ENCODE measurements at regions not wholly inside any gene's neighbourhood (a gene's known extent, or its start where the extent isn't known, plus 50 kb on each side); places are given as distances from the start of the nearest gene placed in this dataset.

DNA sequence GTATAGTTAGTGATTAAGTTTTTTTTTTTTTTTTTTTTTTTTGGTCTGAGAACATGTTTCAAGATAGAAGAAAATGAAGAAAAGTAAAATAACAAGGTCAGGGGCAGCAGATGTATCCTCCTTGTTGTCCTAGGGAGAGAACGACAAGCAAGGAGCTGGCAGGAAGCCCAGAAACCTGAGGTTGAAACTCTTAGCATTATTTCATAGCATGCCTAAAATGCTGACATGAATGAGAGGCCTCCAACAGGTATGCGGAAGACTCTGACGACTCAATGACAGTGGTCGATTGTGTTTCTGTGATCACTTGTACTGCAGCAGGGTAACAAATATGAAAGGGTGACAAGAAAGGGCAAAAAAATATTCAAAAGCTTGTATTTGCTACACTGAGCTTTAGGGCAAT lies 415.9 kb downstream of the PLA2G4A start:
- peak; percentile 80 for DNase-seq

DNA sequence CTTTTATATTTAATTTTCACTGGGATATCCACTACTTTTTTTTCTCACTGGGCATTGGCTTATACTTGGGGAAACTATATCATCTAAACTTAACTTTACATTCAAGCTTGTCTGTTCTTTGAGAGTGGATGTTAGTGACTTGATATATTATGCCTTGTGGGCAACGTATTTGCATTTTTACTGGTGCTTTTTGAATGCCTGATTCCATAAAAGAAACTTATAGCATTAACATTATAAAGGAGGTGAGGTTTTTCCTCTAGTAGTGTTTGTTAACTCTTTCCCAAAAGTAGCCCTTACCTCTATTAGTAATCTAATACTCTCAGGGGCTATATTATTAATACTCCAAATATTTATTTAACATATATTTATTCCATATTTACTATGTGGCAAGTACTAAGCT lies 416.5 kb downstream of the PLA2G4A start:
- no peak for DNase-seq

DNA sequence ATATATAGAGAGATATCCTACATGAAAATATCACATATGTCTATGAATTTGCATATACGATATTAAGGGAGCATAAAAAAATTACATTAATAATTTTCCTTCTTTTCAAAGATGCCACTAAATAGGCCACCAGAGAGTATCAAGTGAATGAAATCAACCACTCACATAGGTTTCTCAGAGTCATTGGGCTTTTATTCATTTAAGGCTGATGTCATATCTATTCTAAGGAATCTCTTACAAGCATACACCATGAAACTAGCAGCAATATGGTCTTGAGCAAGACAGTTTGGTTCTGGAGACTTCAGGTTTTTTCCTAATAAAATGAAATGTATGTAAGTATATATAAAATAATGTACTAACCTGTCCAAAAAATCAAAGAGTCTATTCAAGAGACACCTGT lies 420.4 kb downstream of the PLA2G4A start:
- peak; percentile 66 for DNase-seq

DNA sequence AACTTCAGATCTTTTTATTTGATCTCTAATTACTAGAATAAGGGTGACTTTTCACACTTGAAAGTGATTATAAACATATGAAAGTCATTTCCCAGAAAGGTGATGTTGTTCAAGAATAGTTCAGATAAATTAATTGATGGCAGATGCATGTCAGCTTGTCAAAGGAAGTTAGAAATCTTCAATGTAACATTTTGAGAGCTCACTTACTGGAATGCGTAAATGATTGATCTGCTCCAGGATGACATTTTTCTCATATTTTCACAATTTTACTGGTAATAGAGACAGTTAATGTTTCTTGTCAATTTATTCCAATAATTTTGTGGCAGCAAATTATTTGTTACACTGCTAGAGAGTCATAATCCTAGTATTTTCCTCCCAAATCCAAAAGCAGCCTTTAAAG lies 424.2 kb downstream of the PLA2G4A start:
- no peak for DNase-seq

DNA sequence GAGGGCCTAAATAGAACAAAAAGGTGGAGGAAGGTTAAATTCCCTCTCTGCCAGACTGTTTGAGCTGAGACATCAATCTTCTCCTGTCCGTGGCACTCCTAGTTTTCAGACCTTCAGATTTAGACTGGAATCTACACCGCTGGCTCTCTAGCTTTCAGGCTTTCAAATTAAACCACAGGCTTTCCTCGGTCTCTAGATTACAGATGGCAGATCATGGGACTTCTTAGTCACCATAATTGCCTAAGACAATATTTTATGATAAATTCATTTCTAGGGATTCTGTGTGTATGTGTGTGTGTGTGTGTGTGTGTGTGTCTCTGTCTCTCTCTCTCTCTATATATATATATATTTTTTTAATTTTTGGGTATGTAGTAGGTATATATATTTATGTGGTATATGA lies 428.7 kb downstream of the PLA2G4A start:
- no peak for DNase-seq

DNA sequence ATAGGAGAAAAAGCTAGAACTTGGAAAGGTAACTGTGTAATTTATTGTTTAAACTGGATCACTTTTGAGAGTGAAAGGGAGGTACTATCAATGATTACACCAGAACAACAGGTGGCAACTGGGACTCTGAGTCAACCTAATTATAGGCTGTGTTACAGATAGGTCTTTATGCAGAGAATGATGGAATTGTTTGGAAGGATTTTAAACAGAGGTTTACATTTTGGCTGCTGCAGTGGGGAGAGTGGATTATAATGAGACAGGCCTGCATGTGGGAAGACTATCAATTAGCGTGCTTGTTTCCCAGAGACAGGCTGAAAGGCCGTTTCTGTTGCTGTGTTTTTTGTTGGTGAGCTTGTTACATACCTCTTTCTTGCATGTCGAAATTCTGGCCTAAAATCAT lies 432.9 kb downstream of the PLA2G4A start:
- DNase-seq = peak; percentile 90

DNA sequence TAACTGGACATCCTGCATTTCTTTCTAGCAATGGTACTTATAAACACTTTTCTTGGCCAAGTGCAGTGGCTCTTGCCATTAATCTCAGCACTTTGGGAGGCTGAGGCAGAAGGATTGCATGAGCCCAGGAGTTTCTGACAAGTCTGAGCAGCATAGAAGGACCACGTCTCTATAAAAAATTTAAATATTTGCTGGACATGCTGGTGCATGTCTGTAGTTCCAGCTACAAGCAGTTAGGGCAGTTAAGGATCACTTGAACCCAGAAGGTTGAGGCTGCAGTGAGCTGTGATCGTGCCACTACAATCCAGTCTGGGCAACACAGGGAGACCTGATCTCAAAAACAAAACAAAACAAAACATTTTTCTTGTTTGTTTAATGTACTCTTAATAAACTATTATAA lies 434.0 kb downstream of the PLA2G4A start:
- DNase-seq = no peak

DNA sequence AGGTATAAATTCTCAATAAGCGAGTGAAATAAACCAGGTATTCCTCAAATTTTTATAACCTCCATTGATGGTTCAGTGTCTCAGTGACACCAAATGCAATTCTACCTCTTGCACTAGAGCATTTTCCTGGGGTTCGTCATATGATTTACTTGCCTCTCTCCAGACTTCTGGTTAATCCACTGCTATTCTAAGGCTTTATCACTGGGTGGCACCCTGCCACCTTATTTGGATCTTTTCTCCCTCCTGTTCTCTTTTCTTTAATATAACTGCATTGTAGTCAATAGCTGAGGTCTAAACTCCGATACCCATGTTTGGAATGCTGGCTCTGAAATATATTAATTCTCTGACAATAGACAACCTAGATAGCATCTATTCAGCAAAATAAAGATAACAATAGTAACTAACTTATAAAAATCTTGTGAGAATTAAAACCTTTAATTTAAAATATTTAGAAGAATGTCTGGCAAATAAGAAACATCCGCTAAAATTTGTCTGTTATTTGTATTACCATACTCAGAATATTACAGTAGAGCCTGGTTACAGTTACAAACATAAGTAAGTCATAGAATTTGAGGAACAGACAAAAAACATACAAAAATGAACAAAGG lies 436.4 kb downstream of the PLA2G4A start:
- peak; percentile 89 for DNase-seq

DNA sequence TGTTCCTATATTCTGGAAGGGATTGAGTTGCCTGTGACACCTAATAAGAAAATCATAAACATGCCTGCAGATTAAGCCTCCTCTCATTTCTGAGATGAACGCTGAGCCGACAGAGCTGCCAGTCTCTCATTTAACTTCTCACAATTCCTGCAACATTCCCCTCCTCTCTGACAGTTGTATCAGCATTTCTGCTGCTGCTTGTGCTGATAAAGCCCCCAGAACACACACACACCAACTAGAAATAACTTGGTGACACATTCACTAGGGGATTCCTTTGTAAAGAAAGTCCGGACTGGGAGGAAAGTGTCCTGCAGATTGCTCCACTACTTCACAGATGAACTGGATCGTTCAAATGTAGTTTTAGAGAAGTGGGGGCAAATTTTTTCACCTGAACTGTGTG lies 437.3 kb downstream of the PLA2G4A start:
- no peak for DNase-seq

DNA sequence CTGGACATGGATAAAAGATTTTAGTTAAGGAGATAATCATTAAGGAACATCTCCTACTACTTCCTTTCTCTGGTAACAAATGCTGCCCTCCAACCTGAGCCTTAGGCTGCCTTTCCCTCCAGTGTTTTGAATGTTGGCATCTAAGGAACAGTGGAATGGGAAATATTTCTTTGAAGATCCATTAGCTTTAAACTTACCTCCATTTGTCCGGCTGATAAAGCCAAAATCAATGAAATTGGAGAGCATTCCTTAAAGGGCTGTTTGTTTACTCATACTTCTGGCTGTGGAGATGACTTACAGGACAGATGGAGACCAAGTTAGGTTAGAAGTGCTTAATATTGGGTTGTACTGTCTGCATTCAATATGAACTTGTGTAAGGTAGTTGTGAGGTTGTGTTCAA lies 439.1 kb downstream of the PLA2G4A start:
- peak; percentile 35 for DNase-seq

DNA sequence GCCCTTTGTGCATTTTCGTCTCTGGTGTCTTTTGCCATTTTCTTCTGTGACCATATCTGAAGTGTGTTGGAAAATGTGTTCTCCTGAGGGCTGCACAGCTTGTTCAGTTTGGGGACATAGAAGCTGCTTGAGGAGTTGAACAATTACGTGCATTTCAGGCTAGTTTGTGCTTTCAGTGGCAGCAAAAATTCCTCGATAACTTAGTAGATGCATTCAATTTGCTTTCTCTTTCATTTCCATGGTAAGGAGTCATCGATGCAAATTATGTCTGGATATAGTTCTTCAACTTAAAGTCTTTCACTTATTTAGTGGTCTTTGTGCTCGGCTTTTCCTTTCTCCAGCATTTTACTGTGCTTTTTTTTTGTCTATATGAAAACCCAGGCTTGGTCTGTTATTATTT lies 441.5 kb downstream of the PLA2G4A start:
- DNase-seq = no peak

DNA sequence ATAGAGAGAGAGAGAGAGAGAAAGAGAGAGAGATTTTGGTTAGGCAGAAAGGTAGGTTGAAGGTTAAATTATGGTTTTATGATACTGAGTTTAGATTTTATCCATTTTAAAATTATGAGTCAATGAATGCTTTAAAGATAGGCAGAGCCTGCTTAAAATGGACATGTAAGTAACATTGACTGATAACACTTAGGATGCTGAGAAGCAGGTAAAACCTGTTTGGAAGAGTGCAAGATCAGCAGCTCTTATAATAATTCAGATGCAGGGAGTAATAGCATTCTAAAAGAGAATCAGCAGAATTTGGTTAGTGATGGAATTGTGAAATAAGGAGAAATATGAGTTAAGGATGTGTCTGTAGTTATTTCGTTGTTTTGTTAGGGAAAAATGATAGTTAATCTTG lies 446.6 kb downstream of the PLA2G4A start:
- DNase-seq = no peak

DNA sequence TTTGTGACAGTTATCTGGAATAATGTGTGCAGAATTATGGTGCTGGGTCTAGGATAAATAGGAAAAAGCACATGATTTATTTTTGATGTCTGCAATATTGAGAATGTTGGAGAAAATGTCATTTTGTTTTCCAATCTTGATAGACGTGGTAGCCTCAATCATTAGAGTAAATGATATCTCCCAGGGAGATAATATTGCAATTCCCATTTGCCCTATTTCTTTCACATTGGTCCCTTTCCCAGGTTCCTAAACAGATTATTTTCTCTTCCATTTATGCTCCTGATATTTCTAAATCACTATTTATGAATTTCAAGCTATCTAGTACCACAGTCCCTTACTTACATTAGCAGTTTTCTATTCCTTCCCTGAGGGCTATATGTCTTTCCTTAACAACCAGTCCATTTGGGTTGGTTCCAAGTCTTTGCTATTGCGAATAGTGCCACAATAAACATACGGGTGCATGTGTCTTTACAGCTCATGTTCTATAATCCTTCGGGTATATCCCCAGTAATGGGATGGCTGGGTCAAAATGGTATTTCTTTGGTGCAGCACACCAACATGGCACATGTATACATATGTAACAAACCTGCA lies 447.3 kb downstream of the PLA2G4A start:
- DNase-seq = no peak

DNA sequence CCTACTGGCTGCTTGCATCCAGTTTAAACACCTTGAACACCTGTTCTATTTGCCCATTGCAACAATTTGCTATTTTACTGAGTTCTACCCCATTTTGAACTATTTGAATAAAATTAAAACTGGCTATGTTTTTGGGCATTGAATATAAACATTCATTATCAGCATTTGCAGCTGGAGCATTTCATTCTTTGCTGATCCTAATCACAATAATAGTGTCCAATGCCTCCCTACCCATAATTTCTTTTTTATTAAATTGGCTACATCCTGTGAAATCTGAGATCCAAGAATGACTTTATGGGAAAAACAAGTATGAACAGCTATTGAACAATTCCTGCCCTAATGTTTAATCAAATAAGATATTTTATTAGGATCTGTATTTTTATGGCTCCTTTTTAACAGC lies 447.9 kb downstream of the PLA2G4A start:
- DNase-seq = no peak

DNA sequence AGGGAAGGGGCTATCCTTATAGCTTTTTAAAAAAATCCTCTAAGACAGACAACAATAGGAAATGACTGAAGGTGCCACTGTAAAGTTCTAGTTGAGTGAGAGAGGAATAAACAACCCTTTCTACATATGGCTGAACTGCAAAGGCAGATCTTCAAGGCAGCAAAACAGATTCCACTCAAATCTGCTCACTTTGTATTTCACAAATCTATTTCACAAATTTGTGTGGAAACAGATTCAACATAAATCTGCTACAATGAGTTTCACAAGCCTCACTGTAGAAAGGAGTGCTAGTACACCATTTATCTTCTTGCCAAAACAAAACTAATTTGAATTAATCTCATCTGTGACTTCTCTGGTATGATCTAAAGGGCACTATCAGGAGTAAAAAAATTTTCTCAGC lies 451.3 kb downstream of the PLA2G4A start:
- DNase-seq = no peak

DNA sequence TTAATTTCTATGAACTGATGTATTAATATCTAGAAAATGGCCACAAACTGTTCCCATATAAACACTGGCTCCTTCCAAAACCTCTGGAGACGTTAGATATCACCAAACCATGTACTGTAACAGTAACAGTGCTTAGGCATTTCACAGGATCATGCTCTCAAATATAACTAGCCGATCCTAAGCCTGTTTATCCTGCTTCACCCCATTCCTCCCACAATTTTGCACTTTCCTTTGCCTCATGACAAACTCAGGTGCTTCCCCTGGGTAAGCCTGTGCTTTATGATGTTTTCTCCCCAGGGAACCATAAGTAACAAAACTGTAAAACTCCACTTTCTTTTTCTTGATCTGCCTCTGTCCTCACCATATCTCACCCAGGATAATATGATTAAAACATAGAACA lies 452.3 kb downstream of the PLA2G4A start:
- no peak for DNase-seq

DNA sequence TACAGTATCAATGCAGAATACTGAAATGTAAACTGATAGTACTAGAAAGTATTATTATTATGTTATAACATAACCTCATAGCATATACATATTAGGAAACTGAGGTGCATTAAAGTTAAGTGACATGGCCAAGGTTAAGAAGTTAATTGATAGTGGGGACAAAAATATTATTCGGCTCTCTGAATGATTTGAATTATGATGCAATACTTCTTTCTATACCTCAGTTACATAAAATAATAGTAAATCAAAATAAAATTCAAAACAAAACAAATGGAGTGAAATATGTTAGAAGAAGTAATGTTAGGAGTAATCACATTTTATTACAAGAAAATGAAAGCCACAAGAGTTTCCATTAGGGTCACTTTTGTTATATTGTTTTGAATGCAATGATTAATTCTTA lies 455.2 kb downstream of the PLA2G4A start:
- no peak for DNase-seq

DNA sequence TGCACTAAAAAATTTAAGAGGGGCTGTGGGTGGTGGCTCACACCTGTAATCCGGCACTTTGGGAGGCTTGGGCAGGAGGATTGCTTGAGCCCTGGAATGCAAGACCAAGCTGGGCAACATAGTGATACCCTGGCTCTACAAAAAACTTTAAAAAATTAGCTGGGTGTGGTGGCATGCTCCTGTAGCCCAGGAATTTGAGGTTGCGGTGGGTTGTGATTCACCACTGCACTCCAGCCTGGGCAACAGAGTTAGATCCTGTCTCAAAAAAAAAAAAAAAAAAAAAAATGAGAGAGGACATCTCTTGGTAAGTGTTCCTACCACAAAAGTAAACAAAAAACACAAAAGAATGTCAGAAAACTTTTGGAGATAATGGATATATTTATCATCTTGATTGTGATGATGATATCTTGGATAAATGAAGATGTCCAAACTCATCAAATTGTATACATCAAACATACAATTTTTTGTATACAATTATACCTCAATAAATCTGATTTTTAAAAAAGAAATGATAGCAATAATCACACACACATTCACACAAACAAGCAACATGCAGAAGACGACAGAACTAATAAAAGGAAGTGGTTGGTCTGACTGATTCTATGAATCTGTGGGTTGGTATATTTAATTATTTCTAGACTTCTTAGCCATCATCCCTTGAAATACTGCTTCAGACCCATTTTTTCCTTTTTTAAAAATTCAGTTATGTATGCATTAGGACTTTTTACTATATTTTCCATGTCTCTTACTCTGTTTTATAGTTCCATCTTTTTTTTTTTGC lies 465.9 kb downstream of the PLA2G4A start:
- DNase-seq = no peak

DNA sequence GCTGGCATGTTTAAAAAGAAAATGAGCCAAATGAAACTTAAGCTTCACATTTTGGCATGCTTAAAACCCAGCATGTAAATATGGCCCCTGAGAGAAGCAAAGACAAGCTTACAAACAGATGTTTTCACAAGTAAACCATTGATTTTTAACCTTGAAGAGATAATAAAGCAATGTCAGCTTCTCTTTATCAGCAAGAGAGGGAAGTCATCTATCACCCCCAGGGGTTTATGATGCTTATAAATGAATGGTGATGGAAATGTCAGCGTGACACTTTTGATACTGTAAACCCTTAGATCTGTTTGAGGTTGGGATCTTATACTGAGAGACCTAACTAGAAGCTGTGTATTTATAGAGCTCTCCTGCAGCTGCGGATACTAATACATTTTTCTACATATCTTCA lies 471.3 kb downstream of the PLA2G4A start:
- peak; percentile 31 for DNase-seq

DNA sequence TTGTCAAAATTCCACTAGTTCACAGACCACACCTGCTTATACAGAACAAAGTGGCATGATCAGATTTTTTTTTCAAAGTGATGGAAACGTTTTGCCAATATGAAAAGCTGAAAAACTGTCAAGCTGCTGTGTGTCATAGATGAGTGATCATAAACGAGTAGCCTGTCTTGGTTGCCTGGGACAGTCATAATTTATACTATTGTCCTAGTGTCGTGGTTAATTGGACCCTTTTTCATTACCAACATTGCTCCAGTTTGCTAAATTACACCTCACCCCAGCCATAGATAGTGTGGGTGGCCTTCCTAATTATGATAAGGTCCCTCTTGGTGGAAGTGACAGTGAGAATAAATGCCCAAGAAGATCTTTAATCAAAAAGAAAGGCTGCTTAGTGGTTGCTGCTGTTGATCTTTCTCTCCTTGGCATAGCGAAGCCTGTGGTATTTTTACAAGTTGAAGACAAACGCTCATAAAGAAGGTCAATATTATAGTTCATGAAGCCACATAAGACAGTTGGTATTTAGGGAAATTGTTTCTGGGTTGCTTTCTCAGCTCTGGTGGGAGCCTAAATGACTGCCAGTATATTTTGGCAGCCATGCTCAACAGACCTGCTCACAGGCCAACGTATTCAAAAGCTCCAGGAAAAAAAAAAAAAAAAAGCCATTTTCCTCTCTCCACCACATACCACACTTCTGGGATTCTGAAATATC lies 478.1 kb downstream of the PLA2G4A start:
- DNase-seq = peak; percentile 95

DNA sequence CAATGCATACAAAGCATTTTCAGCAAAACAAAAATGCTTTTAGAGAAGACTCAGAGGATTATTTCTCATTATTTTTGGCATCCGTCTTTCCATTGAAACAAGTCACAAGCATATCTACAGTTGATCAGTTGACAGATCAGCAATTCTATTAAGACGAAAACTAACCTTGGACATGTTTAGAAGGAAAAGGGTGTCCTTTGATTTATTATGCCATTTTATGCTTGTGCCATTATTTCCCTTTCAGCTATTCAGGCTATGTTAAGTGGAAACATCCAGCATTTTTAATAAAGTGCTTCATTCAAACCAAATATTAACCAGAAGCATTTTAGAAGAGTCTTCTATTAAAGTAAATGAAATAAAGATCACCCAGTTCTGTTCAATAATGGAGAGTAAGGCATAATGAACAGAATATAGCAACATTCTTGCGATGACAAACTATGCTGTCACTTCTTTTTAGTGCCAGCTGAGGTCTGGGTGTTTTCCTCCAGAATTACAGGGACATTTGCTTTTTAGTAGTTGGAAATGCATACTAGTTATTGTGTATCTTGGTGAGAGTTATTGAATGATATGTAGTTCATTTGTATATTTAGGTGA lies 481.4 kb downstream of the PLA2G4A start:
- no peak for DNase-seq

DNA sequence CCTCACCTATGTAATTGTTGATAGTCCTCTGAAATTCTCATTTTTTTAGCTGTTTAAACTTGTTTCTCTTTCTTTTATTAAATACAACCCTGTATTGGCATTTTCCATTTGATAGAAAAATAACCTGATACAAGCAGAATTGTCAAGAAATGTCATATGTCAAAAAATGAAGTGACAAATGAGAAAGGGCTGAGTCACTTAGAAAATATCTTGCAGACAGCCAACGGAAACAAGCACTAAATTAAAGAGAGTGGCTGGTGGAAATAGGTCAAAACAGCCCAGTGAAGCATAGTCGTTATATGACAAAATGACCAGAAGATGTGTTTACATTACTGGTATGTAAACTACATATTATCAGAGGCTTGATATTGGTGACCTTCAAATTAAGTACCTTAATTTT lies 484.4 kb downstream of the PLA2G4A start:
- no peak for DNase-seq

DNA sequence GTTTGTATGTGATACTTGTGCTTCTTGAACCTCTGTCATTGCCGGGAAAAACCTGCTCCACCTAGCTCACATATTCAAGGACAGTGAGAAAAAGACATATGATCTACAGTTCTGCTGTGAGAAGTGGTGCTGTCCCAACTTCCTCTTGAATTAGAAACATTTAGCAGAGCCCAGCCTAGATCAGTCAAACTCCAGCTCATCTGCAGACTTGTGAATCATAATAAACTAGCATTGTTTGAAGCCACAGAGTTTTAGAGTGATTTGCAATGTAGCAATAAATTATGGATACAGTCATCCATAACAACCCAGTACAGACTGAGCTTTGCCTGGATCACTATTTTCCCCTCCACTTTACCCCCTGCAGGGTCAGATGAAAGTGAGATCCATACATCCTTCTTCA lies 497.8 kb downstream of the PLA2G4A start:
- no peak for DNase-seq
